Right lobe of liver (tissue), 6 donors: ENCODE measurements at regions not wholly inside any gene's neighbourhood (a gene's known extent, or its start where the extent isn't known, plus 50 kb on each side); places are given as distances from the start of the nearest gene placed in this dataset.

ENCODE experiments used
- ATAC-seq, 4 donors: fragments of 200-7000 bp; cut with Tn5 transposase; one replicate each; pipeline ENCODE4 v1.9.1; 2020; ENCODE audit warnings: mild to moderate bottlenecking in 4 of 4, moderate library complexity in 4 of 4
- DNase-seq, 3 donors: peaks; one replicate each; pipeline ENCODE4 v3.0.0-alpha.2; 2020
- H3K27ac ChIP-seq, 3 donors: fragments of 200-600 bp; one replicate each; pipeline ENCODE4 v1.8.0; 2022
- H3K27me3 ChIP-seq, 2 donors: fragments of 200-600 bp; one replicate each; pipeline ENCODE4 v1.8.0; 2022
- H3K36me3 ChIP-seq, 4 donors: fragments of 200-600 bp; sonication (generic) in 1 of 4; one replicate each; pipeline versions ENCODE4 v1.5.1 to v1.8.0; 2017 to 2022; ENCODE audit warnings: control low read depth in 1 of 4
- H3K4me1 ChIP-seq, 4 donors: fragments of 200-600 bp; sonication (generic) in 1 of 4; one replicate each; pipeline versions ENCODE4 v1.5.1 to v1.8.0; 2017 to 2022; ENCODE audit warnings: control low read depth in 1 of 4
- H3K4me3 ChIP-seq, 3 donors: fragments of 200-600 bp; one replicate each; pipeline ENCODE4 v1.8.0; 2022
- H3K9me3 ChIP-seq, 4 donors: fragments of 200-600 bp; sonication (generic) in 1 of 4; one replicate each; pipeline versions ENCODE4 v1.5.1 to v1.8.0; 2017 to 2022; ENCODE audit warnings: control low read depth in 1 of 4
- CTCF ChIP-seq, 4 donors: fragments of 200-600 bp in 3 of 4; fragments of 450-650 bp in 1 of 4; IDR thresholded peaks; one replicate each; pipeline versions ENCODE4 v1.5.1 to v1.8.0; 2016 to 2022; ENCODE audit warnings: antibody characterized with exemption in 4 of 4, mild to moderate bottlenecking in 2 of 4
- POLR2A ChIP-seq: fragments of 450-650 bp; IDR thresholded peaks from one replicate; pipeline ENCODE4 v1.6.1; 2017; ENCODE audit warnings: antibody characterized with exemption, mild to moderate bottlenecking
- WGBS: methylation state at CpG from one replicate; pipeline ENCODE4 v1.1.6; 2018; ENCODE audit warnings: low coverage, low lambda C conversion rate; ENCODE audit not compliant: insufficient coverage; ENCODE audit errors: missing lambda C conversion rate; 5-methylcytosine and 5-hydroxymethylcytosine counted together
- intact Hi-C, 2 donors: fragments of 100-400 bp; cut with DNase I; formaldehyde crosslinking; loops; one replicate each; pipeline versions ENCODE4 v1.11.2 to v1.14.1; 2022
- donor health status: DM: no; HTN: yes; CAD: no.
- donor health status: DM: no; HTN: no; CAD: no.
- donor health status: DM: no; HTN: no; CAD: no.
- donor health status: DM: no; HTN: yes; CAD: no.
- donor health status: DM: no; HTN: yes; CAD: no.

- TF ChIP-seq POLR2A (no peak), CTCF (IDR thresholded peaks at IDR 0.05) (no peak)
- ATAC-seq (peak in 2 of 4 donors; percentile 21 to 25), DNase-seq (no peak)
- Histone ChIP-seq H3K27me3 (no peaks in the 10 kb centered on the region), H3K9me3 (no peaks in the 10 kb centered on the region), H3K4me3 (no peak overlapping the region), H3K4me1 (no peaks in the 10 kb centered on the region), H3K36me3 (no peaks in the 10 kb centered on the region), H3K27ac (no peak overlapping the region)
- intact Hi-C loops, result loop anchor here in 1 of 2 donors (10.0 kb wide), 1 partner anchor 123 kb away; the partner anchor contains the start of gene CIBAR2
- 37% methylated on average over 3 of the region's 17 CpGs for WGBS
Measured at GRCh38 chr16:85238233-85238647, 126.0 kb upstream of the CIBAR2 start.

GRCh38 chr16:85239239-85239638, 127.0 kb upstream of the CIBAR2 start:
- intact Hi-C loops, result loop anchor here in 1 of 2 donors (10.0 kb wide), 1 partner anchor 124 kb away; the partner anchor contains the start of gene CIBAR2
- Histone ChIP-seq H3K4me3 (no peak overlapping the region), H3K27ac (no peak overlapping the region), H3K9me3 (no peaks in the 10 kb centered on the region), H3K4me1 (no peaks in the 10 kb centered on the region), H3K27me3 (no peaks in the 10 kb centered on the region), H3K36me3 (no peaks in the 10 kb centered on the region)
- WGBS, result 93% methylated on average over 2 of the region's 5 CpGs
- DNase-seq (no peak), ATAC-seq (no peak)
- TF ChIP-seq CTCF (IDR thresholded peaks at IDR 0.05), result no peak
- no peak for TF ChIP-seq POLR2A

GRCh38 chr16:85239871-85240270, 127.6 kb upstream of the CIBAR2 start:
- intact Hi-C loops, result loop anchor here in 1 of 2 donors (10.0 kb wide), 1 partner anchor 125 kb away; the partner anchor contains the start of gene CIBAR2

GRCh38 chr16:85240982-85241924, 129.0 kb upstream of the CIBAR2 start:
- no peak for DNase-seq
- no peaks in the 10 kb centered on the region for H3K36me3 ChIP-seq
- WGBS, result 79% methylated on average over 3 of the region's 18 CpGs
- H3K27me3 ChIP-seq, result no peaks in the 10 kb centered on the region
- H3K27ac ChIP-seq, result no peak overlapping the region
- H3K4me1 ChIP-seq, result peaks cover 0 to 4% (median 0%) of the 10 kb centered on the region in 4 donors
- no peaks in the 10 kb centered on the region for H3K9me3 ChIP-seq
- H3K4me3 ChIP-seq, result no peak overlapping the region
- TF ChIP-seq POLR2A (no peak), CTCF (IDR thresholded peaks at IDR 0.05) (no peak)
- ATAC-seq, result no peak
- intact Hi-C loops, result no loop called here

More at GRCh38 chr16:85239871-85240270, 127.6 kb upstream of the CIBAR2 start:
- Histone ChIP-seq H3K27ac (no peak overlapping the region), H3K36me3 (no peaks in the 10 kb centered on the region), H3K4me3 (no peak overlapping the region), H3K27me3 (no peaks in the 10 kb centered on the region), H3K9me3 (no peaks in the 10 kb centered on the region), H3K4me1 (no peaks in the 10 kb centered on the region)
- ATAC-seq (no peak), DNase-seq (no peak)
- no peak for TF ChIP-seq POLR2A
- no peak for TF ChIP-seq CTCF (IDR thresholded peaks at IDR 0.05)
- no CpG with 5 or more reads among the region's 8 CpGs for WGBS
